ENCODE measurements at regions not wholly inside any gene's neighbourhood (a gene's known extent, or its start where the extent isn't known, plus 50 kb on each side); places are given as distances from the start of the nearest gene placed in this dataset.
"Not testable (repeated sequence)": the region's sequence is repeated elsewhere in the genome, so short reads cannot be mapped to it uniquely, and the experiment has no call there.

DNA sequence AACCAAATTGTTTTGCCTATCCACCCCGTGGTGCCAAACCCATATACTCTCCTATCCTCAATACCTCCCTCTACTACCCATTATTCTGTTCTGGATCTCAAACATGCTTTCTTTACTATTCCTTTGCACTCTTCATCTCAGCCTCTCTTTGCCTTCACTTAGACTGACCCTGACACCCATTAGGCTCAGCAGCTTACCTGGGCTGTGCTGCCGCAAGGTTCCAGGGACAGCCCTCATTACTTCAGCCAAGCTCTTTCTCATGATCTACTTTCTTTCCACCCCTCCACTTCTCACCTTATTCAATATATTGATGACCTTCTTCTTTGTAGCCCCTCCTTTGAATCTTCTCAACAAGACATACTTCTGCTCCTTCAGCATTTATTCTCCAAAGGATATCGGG, 517.9 kb downstream of the IRS2 start:
- Mint-ChIP-seq H3K4me1 (peaks cover 42 to 66% of the 10 kb centered on the region in 2 experiments), H3K9me3 (peaks cover 18 to 19% of the 10 kb centered on the region in 2 experiments), H3K4me3 (peak overlapping the region in 1 of 2 experiments; percentile 11; a peak in 2 of 5 replicates), H3K36me3 (ENCODE audit: insufficient read depth in 1 of 3, low read depth in 3 of 3) (peaks cover 11 to 25% (median 11%) of the 10 kb centered on the region in 3 experiments)
- not testable (repeated sequence) for H3K23ac ChIP-seq (ENCODE audit: insufficient read length, low read depth, low read length); H3K4ac ChIP-seq (ENCODE audit: low read depth, low read length); H3K79me2 ChIP-seq (ENCODE audit: insufficient read depth, low read length); H2BK20ac ChIP-seq (ENCODE audit: low read depth, low read length, poor library complexity, severe bottlenecking); H3K27ac Mint-ChIP-seq; H3K9ac ChIP-seq (ENCODE audit: extremely low read depth, insufficient read length, low read length); DNase-seq; H3K18ac ChIP-seq (ENCODE audit: insufficient read length, low read depth, low read length); H2BK15ac ChIP-seq (ENCODE audit: low read depth, low read length); H4K20me1 ChIP-seq (ENCODE audit: control insufficient read depth, insufficient read depth, insufficient read length); H4K8ac ChIP-seq (replicated peaks; ENCODE audit: insufficient read length, low read depth, low read length); H4K91ac ChIP-seq (ENCODE audit: insufficient read length, low read depth, low read length); H3K56ac ChIP-seq (ENCODE audit: insufficient read length, low read depth, low read length); H3K79me1 ChIP-seq (ENCODE audit: insufficient read depth, low read depth, low read length, poor library complexity, severe bottlenecking); H2BK5ac ChIP-seq (ENCODE audit: insufficient read length, low read length); H3K27ac ChIP-seq (ENCODE audit: insufficient read length, low read depth, low read length); H4K5ac ChIP-seq (ENCODE audit: insufficient read length, low read depth, low read length); H3K9me3 ChIP-seq (ENCODE audit: control insufficient read depth, low read depth, low read length); H3T11ph ChIP-seq (ENCODE audit: low read length); H3K4me1 ChIP-seq (ENCODE audit: insufficient read depth, low read length); H2AK5ac ChIP-seq (ENCODE audit: insufficient read length, low read length); H3K27me3 ChIP-seq (ENCODE audit: insufficient read depth, low read length); H3K14ac ChIP-seq (ENCODE audit: insufficient read depth, low read length); H3K23me2 ChIP-seq (ENCODE audit: insufficient read length, low read depth, low read length, poor library complexity, severe bottlenecking); H2AFZ ChIP-seq (ENCODE audit: low read length); H2BK12ac ChIP-seq (ENCODE audit: insufficient read length, low read depth, low read length); H3K27me3 Mint-ChIP-seq (ENCODE audit: low read depth); H3K4me2 ChIP-seq (ENCODE audit: insufficient read depth, insufficient read length, low read length); H2BK120ac ChIP-seq (ENCODE audit: low read depth, low read length, poor library complexity, severe bottlenecking)
- whole genome bisulfite sequencing (ENCODE audit: extremely low coverage, insufficient read length, low lambda C conversion rate), result no CpG with 5 or more reads among the region's 3 CpGs

GRCh38 chr13:109267400-109267799, 519.0 kb downstream of the IRS2 start:
- H3K4ac ChIP-seq (ENCODE audit: low read depth, low read length); H3K23ac ChIP-seq (ENCODE audit: insufficient read length, low read depth, low read length); H2AFZ ChIP-seq (ENCODE audit: low read length); H3K4me1 ChIP-seq (ENCODE audit: insufficient read depth, low read length); H2BK5ac ChIP-seq (ENCODE audit: insufficient read length, low read length); H3K27me3 ChIP-seq (ENCODE audit: insufficient read depth, low read length); H3T11ph ChIP-seq (ENCODE audit: low read length); H3K18ac ChIP-seq (ENCODE audit: insufficient read length, low read depth, low read length); H3K27ac ChIP-seq (ENCODE audit: insufficient read length, low read depth, low read length); H4K8ac ChIP-seq (replicated peaks; ENCODE audit: insufficient read length, low read depth, low read length); H2AK5ac ChIP-seq (ENCODE audit: insufficient read length, low read length); H4K5ac ChIP-seq (ENCODE audit: insufficient read length, low read depth, low read length); H3K23me2 ChIP-seq (ENCODE audit: insufficient read length, low read depth, low read length, poor library complexity, severe bottlenecking); H3K9ac ChIP-seq (ENCODE audit: extremely low read depth, insufficient read length, low read length); H4K20me1 ChIP-seq (ENCODE audit: control insufficient read depth, insufficient read depth, insufficient read length); DNase-seq; H4K91ac ChIP-seq (ENCODE audit: insufficient read length, low read depth, low read length); H3K79me2 ChIP-seq (ENCODE audit: insufficient read depth, low read length); H3K56ac ChIP-seq (ENCODE audit: insufficient read length, low read depth, low read length); H3K79me1 ChIP-seq (ENCODE audit: insufficient read depth, low read depth, low read length, poor library complexity, severe bottlenecking); H2BK15ac ChIP-seq (ENCODE audit: low read depth, low read length); H2BK20ac ChIP-seq (ENCODE audit: low read depth, low read length, poor library complexity, severe bottlenecking); H3K27me3 Mint-ChIP-seq (ENCODE audit: low read depth); H3K14ac ChIP-seq (ENCODE audit: insufficient read depth, low read length); H3K9me3 ChIP-seq (ENCODE audit: control insufficient read depth, low read depth, low read length); H2BK12ac ChIP-seq (ENCODE audit: insufficient read length, low read depth, low read length); H2BK120ac ChIP-seq (ENCODE audit: low read depth, low read length, poor library complexity, severe bottlenecking); H3K4me2 ChIP-seq (ENCODE audit: insufficient read depth, insufficient read length, low read length): not testable (repeated sequence)
- peak overlapping the region in 1 of 2 experiments; percentile 68; a peak in 3 of 5 replicates for H3K4me3 Mint-ChIP-seq
- H3K9me3 Mint-ChIP-seq, result peaks cover 18 to 19% of the 10 kb centered on the region in 2 experiments
- peaks cover 36 to 57% of the 10 kb centered on the region in 2 experiments for H3K4me1 Mint-ChIP-seq
- H3K36me3 Mint-ChIP-seq (ENCODE audit: insufficient read depth in 1 of 3, low read depth in 3 of 3), result peaks cover 11 to 25% (median 11%) of the 10 kb centered on the region in 3 experiments
- WGBS (ENCODE audit: extremely low coverage, insufficient read length, low lambda C conversion rate), result no CpG with 5 or more reads among the region's 4 CpGs
- H3K27ac Mint-ChIP-seq, result peak overlapping the region in 1 of 3 experiments; percentile 29; a peak in 1 of 7 replicates

Measured in H9 (cell line).